WTC11 (cell line): ENCODE measurements at regions not wholly inside any gene's neighbourhood (a gene's known extent, or its start where the extent isn't known, plus 50 kb on each side); places are given as distances from the start of the nearest gene placed in this dataset.

Source experiments
- ATAC-seq: fragments of 200-7000 bp; cut with Tn5 transposase; 2 replicates; pipeline ENCODE4 v1.10.0; 2021; ENCODE audit warnings: mild to moderate bottlenecking, moderate library complexity
- CTCF ChIA-PET: fragments of 300-600 bp; sonication (Branson Sonifier 250); formaldehyde crosslinking; loops from one replicate; lab custom pipeline; 2021; ENCODE audit warnings: antibody characterized with exemption; lab: Charles Lee
- POLR2A ChIA-PET: fragments of 350-600 bp; sonication (Branson Sonifier 250); formaldehyde crosslinking; loops from one replicate; lab custom pipeline; 2021; ENCODE audit warnings: antibody characterized with exemption; lab: Charles Lee
- DNase-seq: peaks from one replicate; pipeline ENCODE4 v3.0.0; 2021; ENCODE audit warnings: low spot score
- H3K27ac Mint-ChIP-seq: 2 replicates; pipeline ENCODE4 v1.8.0; 2021; ENCODE audit warnings: mixed read lengths
- H3K27me3 Mint-ChIP-seq: 2 replicates; pipeline ENCODE4 v1.8.0; 2021; ENCODE audit warnings: low read depth, mild to moderate bottlenecking, moderate library complexity, mixed read lengths
- H3K36me3 Mint-ChIP-seq: 2 replicates; pipeline ENCODE4 v1.8.0; 2021; ENCODE audit warnings: mixed read lengths
- H3K4me1 Mint-ChIP-seq: 2 replicates; pipeline ENCODE4 v1.8.0; 2022; ENCODE audit warnings: mixed read lengths
- H3K4me3 Mint-ChIP-seq: 2 replicates; pipeline ENCODE4 v1.8.0; 2021; ENCODE audit warnings: mild to moderate bottlenecking, moderate library complexity, mixed read lengths
- H3K9me3 Mint-ChIP-seq: 2 replicates; pipeline ENCODE4 v1.8.0; 2021; ENCODE audit warnings: mixed read lengths
- AR ChIP-seq: fragments of 250-450 bp; sonication (Bioruptor Pico); IDR thresholded peaks from 2 replicates; pipeline ENCODE4 v1.9.0; 2021; ENCODE audit warnings: mild to moderate bottlenecking
- ATF1 ChIP-seq: sonication (generic); formaldehyde crosslinking; IDR thresholded peaks from 2 replicates; pipeline ENCODE4 v1.8.1; 2023; ENCODE audit warnings: mild to moderate bottlenecking, moderate library complexity, missing genetic modification reagents
- ATF2 ChIP-seq: sonication (generic); formaldehyde crosslinking; IDR thresholded peaks from 2 replicates; pipeline ENCODE4 v1.8.1; 2022; ENCODE audit warnings: low read depth, missing genetic modification reagents, borderline replicate concordance
- CBFB ChIP-seq: sonication (generic); formaldehyde crosslinking; IDR thresholded peaks from 2 replicates; pipeline ENCODE4 v1.8.1; 2022; ENCODE audit warnings: mild to moderate bottlenecking, low read depth, missing genetic modification reagents
- IRF2 ChIP-seq: sonication (generic); formaldehyde crosslinking; IDR thresholded peaks from 2 replicates; pipeline ENCODE4 v1.8.0; 2022; ENCODE audit warnings: low read depth, missing genetic modification reagents, borderline replicate concordance
- MXD4 ChIP-seq: fragments of 250-450 bp; sonication (Bioruptor Pico); IDR thresholded peaks from 2 replicates; pipeline ENCODE4 v1.8.0; 2021; ENCODE audit warnings: mild to moderate bottlenecking, moderate library complexity, borderline replicate concordance
- NFATC4 ChIP-seq: fragments of 250-450 bp; sonication (Bioruptor Pico); IDR thresholded peaks from 2 replicates; pipeline ENCODE4 v1.9.0; 2021; ENCODE audit warnings: mild to moderate bottlenecking
- PREB ChIP-seq: sonication (generic); formaldehyde crosslinking; IDR thresholded peaks from 2 replicates; pipeline ENCODE4 v1.8.1; 2022; ENCODE audit warnings: mild to moderate bottlenecking, missing genetic modification reagents, moderate library complexity, borderline replicate concordance
- RORB ChIP-seq: fragments of 250-450 bp; sonication (Bioruptor Pico); IDR thresholded peaks from 2 replicates; pipeline ENCODE4 v1.9.0; 2021; ENCODE audit warnings: mild to moderate bottlenecking
- ZBTB43 ChIP-seq: sonication (generic); formaldehyde crosslinking; IDR thresholded peaks from 2 replicates; pipeline ENCODE4 v1.8.1; 2023; ENCODE audit warnings: mild to moderate bottlenecking, missing genetic modification reagents
- ZNF138 ChIP-seq: sonication (generic); formaldehyde crosslinking; conservative IDR thresholded peaks from 2 replicates; pipeline ENCODE4 v1.8.1; 2022; ENCODE audit warnings: mild to moderate bottlenecking, moderate library complexity, missing genetic modification reagents
- ZNF219 ChIP-seq: sonication (generic); formaldehyde crosslinking; IDR thresholded peaks from 2 replicates; pipeline ENCODE4 v1.8.0; 2023; ENCODE audit warnings: missing genetic modification reagents, mild to moderate bottlenecking, borderline replicate concordance
- ZNF263 ChIP-seq: sonication (generic); formaldehyde crosslinking; IDR thresholded peaks from 2 replicates; pipeline ENCODE4 v1.8.1; 2022; ENCODE audit warnings: low read depth, mild to moderate bottlenecking, moderate library complexity, missing genetic modification reagents
- ZNF317 ChIP-seq: sonication (generic); formaldehyde crosslinking; IDR thresholded peaks from 2 replicates; pipeline ENCODE4 v1.8.1; 2023; ENCODE audit warnings: low read depth, mild to moderate bottlenecking, moderate library complexity, missing genetic modification reagents, borderline replicate concordance
- ZNF532 ChIP-seq: fragments of 250-450 bp; sonication (Bioruptor Pico); IDR thresholded peaks from 2 replicates; pipeline ENCODE4 v1.9.0; 2021; ENCODE audit warnings: mild to moderate bottlenecking, borderline replicate concordance
- TF ChIP-seq, protein P1 (sequence below): sonication (generic); formaldehyde crosslinking; conservative IDR thresholded peaks from 2 replicates; pipeline ENCODE4 v1.8.1; 2023; ENCODE audit warnings: mild to moderate bottlenecking, low read depth, missing genetic modification reagents, moderate library complexity
- TF ChIP-seq, protein P2 (sequence below): fragments of 200-600 bp; IDR thresholded peaks from 2 replicates; pipeline ENCODE4 v1.8.0; 2022; ENCODE audit warnings: antibody characterized with exemption

DNA sequence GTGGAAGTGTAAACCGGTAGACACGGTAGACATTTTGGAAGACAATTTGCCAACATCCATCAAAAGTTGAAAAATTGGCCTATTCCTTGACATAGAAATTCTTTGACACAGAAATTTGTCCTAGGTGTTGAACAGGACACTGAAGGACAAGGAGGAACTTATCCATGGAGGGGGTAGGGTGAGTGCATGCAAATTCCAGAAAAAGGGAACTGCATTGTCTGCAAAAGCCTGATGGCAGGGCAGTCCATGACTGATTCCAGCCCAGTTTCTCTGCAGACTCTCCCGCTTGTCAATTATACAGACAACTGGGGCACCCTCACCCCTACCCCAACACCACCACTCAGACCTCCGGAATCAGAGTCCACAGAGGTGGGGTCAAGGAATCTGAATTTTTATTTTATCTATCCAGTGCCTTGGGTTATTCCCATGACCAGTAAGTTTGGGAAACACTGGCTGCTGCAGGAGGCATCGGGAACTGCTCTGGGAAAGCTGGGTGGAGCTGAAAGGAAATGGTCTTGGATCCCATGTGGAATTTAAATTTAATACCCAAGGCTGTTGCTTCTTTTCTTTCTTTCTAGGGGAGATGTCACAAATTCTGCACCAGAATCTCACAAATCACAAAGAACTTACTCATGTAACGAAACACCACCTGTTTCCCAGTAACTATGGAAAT lies 103.3 kb upstream of the SLC45A1 start (continued):
- no peak for TF ChIP-seq AR
- no peak for TF ChIP-seq ZBTB43 (CRISPR knock-in tag)
- no peak for TF ChIP-seq NFATC4 (CRISPR knock-in tag)

DNA sequence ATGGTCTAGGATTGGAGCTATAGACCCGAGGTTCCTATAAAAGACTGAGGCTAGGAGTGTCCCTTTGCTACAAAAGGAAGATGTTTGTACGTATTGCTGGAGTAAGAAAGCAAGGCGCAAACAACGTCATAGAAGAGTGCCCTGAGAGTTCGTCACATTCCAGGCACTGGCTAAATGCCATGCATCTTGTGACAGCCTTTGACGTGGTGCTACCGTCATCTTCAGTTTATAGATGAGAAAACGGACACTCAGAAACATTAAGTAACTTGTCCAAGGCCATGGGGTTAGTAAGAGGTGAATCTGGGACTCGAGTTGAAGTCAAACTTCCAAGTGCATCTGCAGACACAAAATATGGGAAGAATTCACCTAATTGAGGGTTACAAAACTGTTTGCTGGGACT lies 104.2 kb upstream of the SLC45A1 start:
- no peak for ATAC-seq
- Mint-ChIP-seq H3K27ac (no peak overlapping the region), H3K9me3 (no peaks in the 10 kb centered on the region)
- POLR2A ChIA-PET: no interaction called here
- TF ChIP-seq, protein P1, sequence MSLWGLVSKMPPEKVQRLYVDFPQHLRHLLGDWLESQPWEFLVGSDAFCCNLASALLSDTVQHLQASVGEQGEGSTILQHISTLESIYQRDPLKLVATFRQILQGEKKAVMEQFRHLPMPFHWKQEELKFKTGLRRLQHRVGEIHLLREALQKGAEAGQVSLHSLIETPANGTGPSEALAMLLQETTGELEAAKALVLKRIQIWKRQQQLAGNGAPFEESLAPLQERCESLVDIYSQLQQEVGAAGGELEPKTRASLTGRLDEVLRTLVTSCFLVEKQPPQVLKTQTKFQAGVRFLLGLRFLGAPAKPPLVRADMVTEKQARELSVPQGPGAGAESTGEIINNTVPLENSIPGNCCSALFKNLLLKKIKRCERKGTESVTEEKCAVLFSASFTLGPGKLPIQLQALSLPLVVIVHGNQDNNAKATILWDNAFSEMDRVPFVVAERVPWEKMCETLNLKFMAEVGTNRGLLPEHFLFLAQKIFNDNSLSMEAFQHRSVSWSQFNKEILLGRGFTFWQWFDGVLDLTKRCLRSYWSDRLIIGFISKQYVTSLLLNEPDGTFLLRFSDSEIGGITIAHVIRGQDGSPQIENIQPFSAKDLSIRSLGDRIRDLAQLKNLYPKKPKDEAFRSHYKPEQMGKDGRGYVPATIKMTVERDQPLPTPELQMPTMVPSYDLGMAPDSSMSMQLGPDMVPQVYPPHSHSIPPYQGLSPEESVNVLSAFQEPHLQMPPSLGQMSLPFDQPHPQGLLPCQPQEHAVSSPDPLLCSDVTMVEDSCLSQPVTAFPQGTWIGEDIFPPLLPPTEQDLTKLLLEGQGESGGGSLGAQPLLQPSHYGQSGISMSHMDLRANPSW (CRISPR knock-in tag): no peak
- no peak for TF ChIP-seq ZNF317 (CRISPR knock-in tag)
- TF ChIP-seq, protein P2, sequence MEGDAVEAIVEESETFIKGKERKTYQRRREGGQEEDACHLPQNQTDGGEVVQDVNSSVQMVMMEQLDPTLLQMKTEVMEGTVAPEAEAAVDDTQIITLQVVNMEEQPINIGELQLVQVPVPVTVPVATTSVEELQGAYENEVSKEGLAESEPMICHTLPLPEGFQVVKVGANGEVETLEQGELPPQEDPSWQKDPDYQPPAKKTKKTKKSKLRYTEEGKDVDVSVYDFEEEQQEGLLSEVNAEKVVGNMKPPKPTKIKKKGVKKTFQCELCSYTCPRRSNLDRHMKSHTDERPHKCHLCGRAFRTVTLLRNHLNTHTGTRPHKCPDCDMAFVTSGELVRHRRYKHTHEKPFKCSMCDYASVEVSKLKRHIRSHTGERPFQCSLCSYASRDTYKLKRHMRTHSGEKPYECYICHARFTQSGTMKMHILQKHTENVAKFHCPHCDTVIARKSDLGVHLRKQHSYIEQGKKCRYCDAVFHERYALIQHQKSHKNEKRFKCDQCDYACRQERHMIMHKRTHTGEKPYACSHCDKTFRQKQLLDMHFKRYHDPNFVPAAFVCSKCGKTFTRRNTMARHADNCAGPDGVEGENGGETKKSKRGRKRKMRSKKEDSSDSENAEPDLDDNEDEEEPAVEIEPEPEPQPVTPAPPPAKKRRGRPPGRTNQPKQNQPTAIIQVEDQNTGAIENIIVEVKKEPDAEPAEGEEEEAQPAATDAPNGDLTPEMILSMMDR: no peak
- no peak for TF ChIP-seq ATF1
- no peak for TF ChIP-seq IRF2 (CRISPR knock-in tag)
- TF ChIP-seq PREB (CRISPR knock-in tag): no peak
- no peak for TF ChIP-seq ATF2
- TF ChIP-seq, all 79 proteins: peak for 0
- Mint-ChIP-seq H3K36me3 (no peaks in the 10 kb centered on the region), H3K4me1 (peaks cover 66% of the 10 kb centered on the region), H3K27me3 (peaks cover 15% of the 10 kb centered on the region), H3K4me3 (no peak overlapping the region)
- CTCF ChIA-PET: interaction anchor here (2.5 kb wide), 1 partner anchor 101 kb away, joined by 9 read pairs; no protein-coding TSS in a partner anchor
- DNase-seq: no peak

GRCh38 chr1:8213136-8213535 lies 104.8 kb upstream of the SLC45A1 start:
- no peak for DNase-seq
- H3K4me1 Mint-ChIP-seq: peaks cover 60% of the 10 kb centered on the region
- H3K27ac Mint-ChIP-seq: no peak overlapping the region
- H3K4me3 Mint-ChIP-seq: no peak overlapping the region
- no peak for ATAC-seq
- ChIA-PET POLR2A (no interaction called here), CTCF (interaction anchor here (1.3 to 2.5 kb wide), 2 partner anchors 101 to 198 kb away, joined by 3 to 9 read pairs; no protein-coding TSS in a partner anchor)
- H3K9me3 Mint-ChIP-seq: no peaks in the 10 kb centered on the region
- peaks cover 10% of the 10 kb centered on the region for H3K27me3 Mint-ChIP-seq
- H3K36me3 Mint-ChIP-seq: no peaks in the 10 kb centered on the region
- TF ChIP-seq ZNF138 (no peak), CBFB (CRISPR knock-in tag) (no peak), ZNF263 (no peak), RORB (CRISPR knock-in tag) (no peak), ZNF532 (CRISPR knock-in tag) (no peak), MXD4 (CRISPR knock-in tag) (no peak), ZNF219 (CRISPR knock-in tag) (no peak)
